Breast epithelium (tissue), 4 donors: ENCODE measurements at regions not wholly inside any gene's neighbourhood (a gene's known extent, or its start where the extent isn't known, plus 50 kb on each side); places are given as distances from the start of the nearest gene placed in this dataset.

Experiments used
- DNase-seq, 2 donors: peaks; one replicate each; pipeline ENCODE4 v3.0.0-alpha.2; 2019; ENCODE audit warnings: low spot score in 2 of 2
- H3K27ac ChIP-seq, 2 donors: fragments of 200-600 bp; sonication (generic) in 1 of 2; one replicate each; pipeline ENCODE4 v1.5.1; 2016 to 2019; ENCODE audit warnings: mild to moderate bottlenecking in 1 of 2
- H3K27me3 ChIP-seq, 2 donors: fragments of 200-600 bp; sonication (generic) in 1 of 2; one replicate each; pipeline versions ENCODE4 v1.5.1 to v1.6.0; 2017 to 2019; ENCODE audit warnings: control low read depth in 1 of 2, mild to moderate bottlenecking in 1 of 2
- H3K36me3 ChIP-seq: fragments of 200-600 bp; one replicate; pipeline ENCODE4 v1.5.1; 2019
- H3K4me1 ChIP-seq, 2 donors: fragments of 200-600 bp; sonication (generic); one replicate each; pipeline ENCODE4 v1.5.1; 2016 to 2019; ENCODE audit warnings: control low read depth in 1 of 2
- H3K4me3 ChIP-seq, 3 donors: fragments of 200-600 bp; sonication (generic); 1 replicate in 2 of 3; 2 replicates in 1 of 3; pipeline ENCODE4 v1.5.1; 2016 to 2019; ENCODE audit warnings: mild to moderate bottlenecking in 3 of 3, moderate library complexity in 2 of 3
- H3K9me3 ChIP-seq, 2 donors: fragments of 200-600 bp; sonication (generic) in 1 of 2; one replicate each; pipeline ENCODE4 v1.5.1; 2016 to 2019; ENCODE audit warnings: control low read depth in 1 of 2
- CTCF ChIP-seq, 3 donors: fragments of 450-650 bp; IDR thresholded peaks; one replicate each; pipeline ENCODE4 v1.5.1; 2016 to 2017; ENCODE audit warnings: antibody characterized with exemption in 3 of 3, mild to moderate bottlenecking in 3 of 3, moderate library complexity in 3 of 3
- POLR2A ChIP-seq: fragments of 450-650 bp; IDR thresholded peaks from one replicate; pipeline ENCODE4 v1.6.1; 2016; ENCODE audit warnings: antibody characterized with exemption, mild to moderate bottlenecking, moderate library complexity
- POLR2AphosphoS5 ChIP-seq, 3 donors: sonication (generic); formaldehyde crosslinking; IDR thresholded peaks; one replicate each; pipeline ENCODE4 v1.6.1; 2017; ENCODE audit warnings: antibody characterized with exemption in 3 of 3
- intact Hi-C: fragments of 100-400 bp; cut with DNase I; formaldehyde crosslinking; loops from one replicate; pipeline ENCODE4 v1.15.1; 2023; ENCODE audit warnings: low total_unique reads

GRCh38 chr4:79611026-79611425 lies 203.0 kb upstream of the GK2 start:
- H3K4me1 ChIP-seq: no peaks in the 10 kb centered on the region
- TF ChIP-seq POLR2A (no peak), POLR2AphosphoS5 (IDR thresholded peaks at IDR 0.05) (no peak), CTCF (IDR thresholded peaks at IDR 0.05) (no peak)
- DNase-seq: no peak
- no peak overlapping the region for H3K4me3 ChIP-seq
- no peaks in the 10 kb centered on the region for H3K36me3 ChIP-seq
- intact Hi-C loops: loop anchor here (10.0 kb wide), 1 partner anchor 464 kb away; the partner anchor contains the start of gene ANTXR2
- no peaks in the 10 kb centered on the region for H3K27me3 ChIP-seq
- H3K27ac ChIP-seq: no peak overlapping the region
- no peaks in the 10 kb centered on the region for H3K9me3 ChIP-seq

- no peak overlapping the region for H3K27ac ChIP-seq
- H3K27me3 ChIP-seq: no peaks in the 10 kb centered on the region
- no peak overlapping the region for H3K4me3 ChIP-seq
- TF ChIP-seq CTCF (IDR thresholded peaks at IDR 0.05) (no peak), POLR2A (no peak), POLR2AphosphoS5 (IDR thresholded peaks at IDR 0.05) (no peak)
- no peaks in the 10 kb centered on the region for H3K9me3 ChIP-seq
- intact Hi-C loops: loop anchor here (10.0 kb wide), 1 partner anchor 465 kb away; the partner anchor contains the start of gene ANTXR2
- no peaks in the 10 kb centered on the region for H3K36me3 ChIP-seq
- no peak for DNase-seq
- no peaks in the 10 kb centered on the region for H3K4me1 ChIP-seq
Observed at GRCh38 chr4:79609817-79610216, 201.8 kb upstream of the GK2 start.

- H3K27me3 ChIP-seq: no peaks in the 10 kb centered on the region
- intact Hi-C loops: no loop called here
- H3K4me1 ChIP-seq: no peaks in the 10 kb centered on the region
- H3K4me3 ChIP-seq: no peak overlapping the region
- H3K36me3 ChIP-seq: no peaks in the 10 kb centered on the region
- TF ChIP-seq CTCF (IDR thresholded peaks at IDR 0.05) (no peak), POLR2AphosphoS5 (IDR thresholded peaks at IDR 0.05) (no peak), POLR2A (no peak)
- no peaks in the 10 kb centered on the region for H3K9me3 ChIP-seq
- no peak overlapping the region for H3K27ac ChIP-seq
- no peak for DNase-seq
Observed at GRCh38 chr4:79607979-79608378, 200.0 kb upstream of the GK2 start.

GRCh38 chr4:79604152-79604551 lies 196.1 kb upstream of the GK2 start:
- Histone ChIP-seq H3K27ac (no peak overlapping the region), H3K27me3 (no peaks in the 10 kb centered on the region), H3K4me3 (no peak overlapping the region), H3K36me3 (no peaks in the 10 kb centered on the region), H3K4me1 (no peaks in the 10 kb centered on the region), H3K9me3 (no peaks in the 10 kb centered on the region)
- intact Hi-C loops: no loop called here
- no peak for TF ChIP-seq CTCF (IDR thresholded peaks at IDR 0.05)
- no peak for TF ChIP-seq POLR2AphosphoS5 (IDR thresholded peaks at IDR 0.05)
- TF ChIP-seq POLR2A: no peak
- no peak for DNase-seq

- Histone ChIP-seq H3K4me1 (no peaks in the 10 kb centered on the region), H3K4me3 (no peak overlapping the region), H3K9me3 (no peaks in the 10 kb centered on the region), H3K27ac (no peak overlapping the region), H3K36me3 (no peaks in the 10 kb centered on the region), H3K27me3 (no peaks in the 10 kb centered on the region)
- intact Hi-C loops: no loop called here
- TF ChIP-seq CTCF (IDR thresholded peaks at IDR 0.05) (no peak), POLR2A (no peak), POLR2AphosphoS5 (IDR thresholded peaks at IDR 0.05) (no peak)
- no peak for DNase-seq
Observed at GRCh38 chr4:79603681-79604080, 195.7 kb upstream of the GK2 start.
